ENCODE measurements at regions not wholly inside any gene's neighbourhood (a gene's known extent, or its start where the extent isn't known, plus 50 kb on each side); places are given as distances from the start of the nearest gene placed in this dataset.
"Not testable (repeated sequence)": the region's sequence is repeated elsewhere in the genome, so short reads cannot be mapped to it uniquely, and the experiment has no call there.

DNA sequence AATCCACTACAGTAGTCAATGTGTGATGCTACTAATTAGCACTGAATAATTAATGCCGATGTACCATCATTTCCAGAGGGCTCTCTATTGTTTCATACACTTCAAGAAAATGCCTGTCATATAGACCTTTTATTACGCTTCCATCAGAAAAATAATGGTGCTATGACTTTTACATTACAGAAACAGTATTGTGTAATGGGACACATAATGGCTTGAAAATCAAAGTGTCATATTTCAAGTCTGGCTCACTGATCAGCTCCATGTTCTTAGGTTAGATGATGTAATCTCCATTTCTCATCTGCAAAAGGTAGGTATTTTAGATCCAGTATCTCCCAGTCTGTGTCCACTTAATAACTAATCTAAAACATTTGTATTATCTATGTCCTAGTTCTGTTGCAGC is 990.6 kb upstream of the TYRP1 start:
- ChIA-PET POLR2A (no interaction called here), CTCF (no interaction called here)
- Histone ChIP-seq H4K20me1 (ENCODE audit: control insufficient read depth, insufficient read depth, low read length, poor library complexity, severe bottlenecking) (no peaks in the 10 kb centered on the region), H3K4me1 (ENCODE audit: control insufficient read depth in 2 of 2, insufficient read depth in 2 of 2, low read length in 2 of 2) (no peaks in the 10 kb centered on the region), H3K9me3 (ENCODE audit: control extremely low read depth in 1 of 3, control insufficient read depth in 2 of 3, insufficient read depth in 1 of 3, low read length in 2 of 3) (no peaks in the 10 kb centered on the region), H3K36me3 (replicated peaks in 1 of 2; ENCODE audit: control extremely low read depth in 1 of 2, control insufficient read depth in 1 of 2, extremely low read depth in 1 of 2, insufficient read depth in 2 of 2, low read length in 1 of 2) (no peaks in the 10 kb centered on the region), H3K79me2 (ENCODE audit: control insufficient read depth, insufficient read depth, low read length) (no peaks in the 10 kb centered on the region), H3K27ac (ENCODE audit: low read length in 2 of 2) (no peak overlapping the region), H3K4me2 (replicated peaks; ENCODE audit: low read depth, low read length, poor library complexity, severe bottlenecking) (no peak overlapping the region), H3K4me3 (ENCODE audit: control extremely low read depth in 1 of 5, extremely low read depth in 1 of 5, insufficient read depth in 1 of 5, low read depth in 2 of 5, low read length in 4 of 5) (no peak overlapping the region), H2AFZ (ENCODE audit: insufficient read depth, low read depth, low read length, poor library complexity, severe bottlenecking) (no peak overlapping the region), H3K9ac (ENCODE audit: low read length) (no peak overlapping the region), H3K27me3 (replicated peaks in 1 of 4; ENCODE audit: control extremely low read depth in 1 of 4, control insufficient read depth in 3 of 4, insufficient read depth in 4 of 4, low read length in 3 of 4) (no peaks in the 10 kb centered on the region)
- Mint-ChIP-seq H3K27me3 (no peaks in the 10 kb centered on the region), H3K27ac (no peak overlapping the region), H3K4me1 (no peaks in the 10 kb centered on the region), H3K9me3 (ENCODE audit: insufficient read depth) (no peaks in the 10 kb centered on the region), H3K4me3 (no peak overlapping the region)
- ATAC-seq (ENCODE audit: low read depth) (no peak), DNase-seq (no peak)
- WGBS (ENCODE audit: insufficient coverage): no CpG with 5 or more reads among the region's 2 CpGs
- TF ChIP-seq, protein P1, sequence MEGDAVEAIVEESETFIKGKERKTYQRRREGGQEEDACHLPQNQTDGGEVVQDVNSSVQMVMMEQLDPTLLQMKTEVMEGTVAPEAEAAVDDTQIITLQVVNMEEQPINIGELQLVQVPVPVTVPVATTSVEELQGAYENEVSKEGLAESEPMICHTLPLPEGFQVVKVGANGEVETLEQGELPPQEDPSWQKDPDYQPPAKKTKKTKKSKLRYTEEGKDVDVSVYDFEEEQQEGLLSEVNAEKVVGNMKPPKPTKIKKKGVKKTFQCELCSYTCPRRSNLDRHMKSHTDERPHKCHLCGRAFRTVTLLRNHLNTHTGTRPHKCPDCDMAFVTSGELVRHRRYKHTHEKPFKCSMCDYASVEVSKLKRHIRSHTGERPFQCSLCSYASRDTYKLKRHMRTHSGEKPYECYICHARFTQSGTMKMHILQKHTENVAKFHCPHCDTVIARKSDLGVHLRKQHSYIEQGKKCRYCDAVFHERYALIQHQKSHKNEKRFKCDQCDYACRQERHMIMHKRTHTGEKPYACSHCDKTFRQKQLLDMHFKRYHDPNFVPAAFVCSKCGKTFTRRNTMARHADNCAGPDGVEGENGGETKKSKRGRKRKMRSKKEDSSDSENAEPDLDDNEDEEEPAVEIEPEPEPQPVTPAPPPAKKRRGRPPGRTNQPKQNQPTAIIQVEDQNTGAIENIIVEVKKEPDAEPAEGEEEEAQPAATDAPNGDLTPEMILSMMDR (IDR thresholded peaks at IDR 0.05): no peak
- no peak for TF ChIP-seq EZH2 (IDR thresholded peaks at IDR 0.05; ENCODE audit: borderline replicate concordance, insufficient read depth, low read depth, low read length, poor library complexity, severe bottlenecking)
- intact Hi-C loops (cut with micrococcal nuclease): no loop called here

DNA sequence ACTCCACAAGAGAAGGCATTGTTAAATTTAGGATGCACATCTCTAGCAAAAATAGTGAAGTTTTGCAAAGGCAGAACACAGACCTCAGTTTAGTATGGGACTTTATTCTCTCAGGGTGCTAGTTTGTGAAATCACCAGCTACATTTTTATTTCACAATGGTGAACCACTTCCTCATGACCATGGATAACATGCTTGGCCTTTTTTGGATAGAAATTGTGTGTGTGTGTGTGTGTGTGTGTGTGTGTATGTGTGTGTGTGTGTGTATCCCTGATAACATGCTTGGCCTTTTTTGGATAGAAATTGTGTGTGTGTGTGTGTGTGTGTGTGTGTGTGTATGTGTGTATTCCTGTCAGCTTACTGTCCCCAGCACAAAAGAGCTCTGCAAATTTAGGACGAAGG is 989.0 kb upstream of the TYRP1 start:
- H3K79me2 ChIP-seq (ENCODE audit: control insufficient read depth, insufficient read depth, low read length); H3K9me3 Mint-ChIP-seq (ENCODE audit: insufficient read depth); CTCF ChIA-PET; H3K4me1 ChIP-seq (ENCODE audit: control insufficient read depth in 2 of 2, insufficient read depth in 2 of 2, low read length in 2 of 2); ATAC-seq (ENCODE audit: low read depth); POLR2A ChIA-PET; H4K20me1 ChIP-seq (ENCODE audit: control insufficient read depth, insufficient read depth, low read length, poor library complexity, severe bottlenecking); H3K36me3 ChIP-seq (replicated peaks in 1 of 2; ENCODE audit: control extremely low read depth in 1 of 2, control insufficient read depth in 1 of 2, extremely low read depth in 1 of 2, insufficient read depth in 2 of 2, low read length in 1 of 2); H3K9me3 ChIP-seq (ENCODE audit: control extremely low read depth in 1 of 3, control insufficient read depth in 2 of 3, insufficient read depth in 1 of 3, low read length in 2 of 3); intact Hi-C loops (cut with micrococcal nuclease); H3K9ac ChIP-seq (ENCODE audit: low read length); DNase-seq; H3K4me2 ChIP-seq (replicated peaks; ENCODE audit: low read depth, low read length, poor library complexity, severe bottlenecking); H3K27ac ChIP-seq (ENCODE audit: low read length in 2 of 2); H3K27ac Mint-ChIP-seq; H3K27me3 ChIP-seq (replicated peaks in 1 of 4; ENCODE audit: control extremely low read depth in 1 of 4, control insufficient read depth in 3 of 4, insufficient read depth in 4 of 4, low read length in 3 of 4); H3K4me1 Mint-ChIP-seq; H3K4me3 ChIP-seq (ENCODE audit: control extremely low read depth in 1 of 5, extremely low read depth in 1 of 5, insufficient read depth in 1 of 5, low read depth in 2 of 5, low read length in 4 of 5); H3K4me3 Mint-ChIP-seq; H2AFZ ChIP-seq (ENCODE audit: insufficient read depth, low read depth, low read length, poor library complexity, severe bottlenecking); H3K27me3 Mint-ChIP-seq: not testable (repeated sequence)
- 38% methylated on average over 1 of the region's 1 CpG for WGBS (ENCODE audit: insufficient coverage)

Data from B cell (primary cell).